Thymus (tissue), 11 donors: ENCODE measurements at regions not wholly inside any gene's neighbourhood (a gene's known extent, or its start where the extent isn't known, plus 50 kb on each side); places are given as distances from the start of the nearest gene placed in this dataset.

Source experiments
- DNase-seq, 9 donors: peaks; one replicate each; pipeline ENCODE4 v3.0.0-alpha.2; 2013; ENCODE audit warnings: low spot score in 9 of 9, low read depth in 6 of 9, missing footprints in 1 of 9
- H3K27ac ChIP-seq, 2 donors: one replicate each; pipeline ENCODE4 v1.5.1; 2013; ENCODE audit warnings: control low read depth in 1 of 2, low read depth in 1 of 2, low read length in 1 of 2, mild to moderate bottlenecking in 1 of 2, moderate library complexity in 1 of 2
- H3K27me3 ChIP-seq, 2 donors: one replicate each; pipeline ENCODE4 v1.5.1; 2013; ENCODE audit warnings: low read length in 1 of 2; ENCODE audit not compliant: control insufficient read depth in 2 of 2, insufficient read depth in 1 of 2
- H3K36me3 ChIP-seq, 2 donors: one replicate each; pipeline ENCODE4 v1.5.1; 2013; ENCODE audit warnings: low read length in 1 of 2, mild to moderate bottlenecking in 1 of 2, moderate library complexity in 1 of 2; ENCODE audit not compliant: control insufficient read depth in 2 of 2, insufficient read depth in 2 of 2
- H3K4me1 ChIP-seq, 2 donors: one replicate each; pipeline ENCODE4 v1.5.1; 2013; ENCODE audit warnings: low read length in 2 of 2; ENCODE audit not compliant: control insufficient read depth in 2 of 2, insufficient read depth in 2 of 2
- H3K4me3 ChIP-seq, 2 donors: one replicate each; pipeline ENCODE4 v1.5.1; 2013; ENCODE audit warnings: low read length in 2 of 2, control low read depth in 1 of 2, mild to moderate bottlenecking in 1 of 2
- H3K9me3 ChIP-seq, 2 donors: one replicate each; pipeline ENCODE4 v1.5.1; 2013; ENCODE audit warnings: low read length in 1 of 2, mild to moderate bottlenecking in 1 of 2; ENCODE audit not compliant: control insufficient read depth in 2 of 2, insufficient read depth in 1 of 2
- WGBS: extraction: QIAGEN DNeasy Blood & Tissue Kit; methylation state at CpG from one replicate; pipeline ENCODE4 v1.1.7; 2013; 5-methylcytosine and 5-hydroxymethylcytosine counted together
- donor health status: healthy.

DNA sequence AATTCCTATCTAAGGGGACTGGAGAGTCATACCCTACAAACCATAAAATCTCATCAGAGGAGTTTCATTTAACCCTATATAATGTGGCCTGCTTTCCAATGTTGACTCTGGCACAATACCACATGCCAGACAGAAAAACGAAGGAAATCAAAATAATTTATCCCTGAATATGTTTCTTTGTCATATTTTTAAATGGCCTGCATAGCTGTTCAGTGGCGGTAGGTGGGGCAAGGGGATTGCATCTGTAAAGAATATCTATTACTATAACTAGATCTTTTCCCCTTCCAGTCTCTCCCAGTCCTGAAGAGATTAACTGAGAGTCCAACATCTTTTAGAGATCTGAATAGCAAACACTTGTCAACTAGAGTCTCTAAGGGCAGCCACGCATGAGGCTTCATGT is 278.1 kb upstream of the CTNNB1 start:
- Histone ChIP-seq H3K27ac (no peak overlapping the region), H3K36me3 (no peaks in the 10 kb centered on the region), H3K27me3 (no peaks in the 10 kb centered on the region), H3K9me3 (peaks cover 0 to 4% of the 10 kb centered on the region in 2 donors), H3K4me1 (no peaks in the 10 kb centered on the region), H3K4me3 (no peak overlapping the region)
- WGBS: 94% methylated on average over 3 of the region's 3 CpGs
- DNase-seq: no peak

DNA sequence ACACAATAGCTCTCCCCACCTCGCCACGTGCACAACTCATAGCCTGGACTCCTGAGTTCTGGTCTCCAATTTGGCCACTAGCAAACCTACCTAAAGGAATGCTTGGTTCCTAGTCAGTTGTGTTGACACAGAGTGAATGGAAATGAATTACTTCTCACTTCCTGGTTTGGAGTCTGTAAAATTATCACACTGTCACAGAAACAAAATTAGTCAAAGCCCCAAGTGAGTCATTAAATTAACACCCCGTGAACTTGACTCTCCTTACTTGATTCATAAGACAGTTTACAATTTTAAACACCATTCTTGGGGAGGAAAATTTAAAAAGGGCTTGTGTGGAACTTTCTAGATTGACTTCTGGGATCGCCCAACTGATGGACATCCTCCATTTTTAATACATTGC is 276.2 kb upstream of the CTNNB1 start:
- Histone ChIP-seq H3K27ac (no peak overlapping the region), H3K27me3 (no peaks in the 10 kb centered on the region), H3K4me1 (no peaks in the 10 kb centered on the region), H3K36me3 (no peaks in the 10 kb centered on the region), H3K9me3 (peaks cover 0 to 4% of the 10 kb centered on the region in 2 donors), H3K4me3 (no peak overlapping the region)
- no peak for DNase-seq
- WGBS: 81% methylated on average over 4 of the region's 4 CpGs

DNA sequence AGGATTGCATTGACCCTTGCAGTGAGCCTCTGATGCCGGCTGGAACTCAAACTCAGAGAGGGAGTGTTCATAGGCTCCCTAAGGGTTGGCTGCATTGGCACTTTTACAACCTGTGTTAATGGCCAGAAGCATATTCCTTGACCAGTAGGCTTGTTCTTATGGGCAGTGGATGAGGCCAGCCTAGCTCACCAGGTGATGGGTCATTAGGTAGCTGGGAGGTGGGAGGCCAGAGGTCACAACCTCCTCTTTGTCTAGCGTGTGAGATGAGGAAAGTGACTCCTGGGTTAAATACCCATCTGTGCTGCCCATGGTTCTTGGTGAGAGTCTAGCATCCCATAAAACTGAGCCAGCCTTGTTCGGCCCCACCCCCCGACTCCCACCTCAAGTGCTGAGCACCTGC is 275.7 kb upstream of the CTNNB1 start:
- Histone ChIP-seq H3K36me3 (no peaks in the 10 kb centered on the region), H3K27me3 (no peaks in the 10 kb centered on the region), H3K4me3 (no peak overlapping the region), H3K27ac (no peak overlapping the region), H3K4me1 (no peaks in the 10 kb centered on the region), H3K9me3 (peaks cover 0 to 4% of the 10 kb centered on the region in 2 donors)
- no peak for DNase-seq
- 96% methylated on average over 4 of the region's 4 CpGs for WGBS

DNA sequence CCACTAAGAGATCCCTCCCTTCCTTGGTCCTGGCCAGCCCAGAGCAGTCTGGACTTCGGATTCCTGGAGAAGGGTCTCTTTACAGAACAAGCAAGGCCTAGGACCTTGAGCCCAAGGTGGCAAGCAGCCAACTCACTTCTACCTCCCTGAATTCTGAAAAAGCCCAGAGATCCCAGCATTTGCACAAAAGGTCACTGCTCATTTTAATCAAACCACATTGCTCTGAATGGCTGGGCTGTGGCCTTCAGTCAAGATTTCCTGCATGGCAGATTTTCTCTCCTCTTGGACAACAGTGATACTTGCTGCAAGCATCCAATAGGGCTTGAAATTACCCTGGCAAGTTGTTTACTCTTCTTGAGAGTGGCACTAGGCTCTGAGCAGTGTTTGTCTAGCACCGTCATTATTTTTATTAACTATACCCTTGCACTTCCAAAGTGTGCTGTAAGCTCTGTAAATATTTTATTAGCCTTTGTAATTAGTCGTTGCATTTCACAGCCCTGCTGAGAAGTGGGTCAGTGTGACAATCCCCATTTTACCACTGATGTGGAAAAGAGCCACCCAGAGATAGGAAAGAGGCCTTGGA is 274.7 kb upstream of the CTNNB1 start:
- no peak for DNase-seq

DNA sequence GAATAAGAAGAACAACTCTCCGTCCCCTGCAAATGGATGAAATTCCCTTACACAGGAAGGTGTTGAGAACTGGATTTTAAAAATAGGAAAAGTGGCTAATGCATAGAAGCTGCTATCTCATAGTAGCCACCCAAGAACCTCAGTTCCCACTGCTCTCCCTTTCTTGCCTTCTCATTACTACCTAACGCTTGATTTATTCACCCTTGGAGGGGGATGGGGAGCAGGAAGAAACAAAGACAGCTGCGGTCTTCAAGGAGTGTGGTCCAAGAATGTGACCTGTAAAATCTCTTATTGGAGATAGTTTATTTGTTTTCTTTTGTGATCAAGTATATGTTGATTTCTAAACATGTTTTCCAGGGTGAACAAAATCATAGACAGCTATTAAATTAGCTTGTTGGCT is 274.1 kb upstream of the CTNNB1 start:
- no peaks in the 10 kb centered on the region for H3K27me3 ChIP-seq
- WGBS: 83% methylated on average over 3 of the region's 3 CpGs
- H3K4me3 ChIP-seq: no peak overlapping the region
- no peak overlapping the region for H3K27ac ChIP-seq
- no peaks in the 10 kb centered on the region for H3K4me1 ChIP-seq
- no peaks in the 10 kb centered on the region for H3K36me3 ChIP-seq
- H3K9me3 ChIP-seq: peaks cover 0 to 4% of the 10 kb centered on the region in 2 donors
- DNase-seq: no peak

More for the DNA sequence above, 274.7 kb upstream of the CTNNB1 start:
- H3K27me3 ChIP-seq: no peaks in the 10 kb centered on the region
- H3K36me3 ChIP-seq: no peaks in the 10 kb centered on the region
- H3K4me3 ChIP-seq: no peak overlapping the region
- no peak overlapping the region for H3K27ac ChIP-seq
- 90% methylated on average over 3 of the region's 3 CpGs for WGBS
- no peaks in the 10 kb centered on the region for H3K4me1 ChIP-seq
- peaks cover 0 to 4% of the 10 kb centered on the region in 2 donors for H3K9me3 ChIP-seq

DNA sequence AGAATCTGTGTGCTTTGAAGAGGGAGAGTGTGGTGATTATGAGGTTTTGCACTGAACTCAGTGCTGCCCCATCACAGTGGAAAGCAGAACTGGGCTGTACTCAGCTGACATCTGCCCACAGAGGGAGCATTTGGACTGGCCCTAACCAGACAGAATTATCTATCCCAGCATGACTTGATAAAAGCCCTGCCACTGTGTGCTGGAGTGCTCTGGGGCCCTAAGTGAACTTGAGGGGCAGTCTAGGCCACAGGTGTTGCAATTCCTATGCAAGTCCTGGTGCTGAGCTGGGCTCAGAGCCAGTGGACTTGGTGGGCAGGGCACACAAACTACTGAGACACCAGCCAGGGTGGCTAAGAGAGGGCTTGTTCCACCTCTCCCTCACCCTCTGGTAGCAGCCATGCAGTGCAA is 269.2 kb upstream of the CTNNB1 start:
- no peaks in the 10 kb centered on the region for H3K27me3 ChIP-seq
- peak in 2 of 9 donors; percentile 4 to 13 for DNase-seq
- no peaks in the 10 kb centered on the region for H3K4me1 ChIP-seq
- H3K27ac ChIP-seq: no peak overlapping the region
- no peak overlapping the region for H3K4me3 ChIP-seq
- no peaks in the 10 kb centered on the region for H3K36me3 ChIP-seq
- H3K9me3 ChIP-seq: no peaks in the 10 kb centered on the region

DNA sequence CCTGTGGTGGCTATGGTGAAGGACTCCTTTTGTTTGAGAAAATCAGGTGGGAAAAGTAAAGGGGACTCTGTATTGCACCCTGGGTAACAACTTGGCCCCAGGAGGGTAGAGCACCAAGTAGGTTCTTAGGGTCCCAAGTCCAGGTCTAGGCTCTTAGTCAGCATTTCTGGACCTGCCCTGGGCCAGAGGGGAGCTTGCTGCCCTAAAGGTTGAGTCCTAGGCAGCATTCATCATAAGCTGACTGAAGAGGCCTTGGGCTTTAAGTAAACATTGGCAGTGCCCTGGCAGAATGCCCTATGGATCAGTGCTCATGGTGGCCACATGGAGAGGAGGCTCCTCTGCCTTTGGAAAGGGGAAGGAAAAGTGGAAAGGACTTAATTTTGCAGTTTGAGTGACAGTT is 268.5 kb upstream of the CTNNB1 start:
- Histone ChIP-seq H3K4me3 (no peak overlapping the region), H3K4me1 (no peaks in the 10 kb centered on the region), H3K27me3 (no peaks in the 10 kb centered on the region), H3K9me3 (no peaks in the 10 kb centered on the region), H3K27ac (no peak overlapping the region), H3K36me3 (no peaks in the 10 kb centered on the region)
- no peak for DNase-seq

DNA sequence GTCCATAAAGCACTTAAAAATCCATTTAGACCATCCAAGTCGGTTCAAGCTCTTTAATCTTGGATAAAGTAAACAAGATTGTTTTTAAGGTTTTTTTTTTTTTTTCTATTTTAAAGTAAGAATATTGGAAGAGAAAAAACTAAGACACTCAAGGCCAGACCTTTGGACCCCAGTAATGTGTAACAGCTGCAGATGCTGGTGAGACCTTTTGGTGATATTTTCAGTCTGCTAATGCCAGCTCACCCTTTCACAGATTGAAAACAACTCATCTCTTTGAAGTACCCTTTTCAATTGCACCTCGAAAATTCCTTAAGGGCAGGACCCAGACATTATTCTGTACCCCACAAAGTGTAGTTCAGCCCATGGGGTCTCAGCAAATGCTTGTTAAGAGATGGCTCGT is 260.7 kb upstream of the CTNNB1 start:
- Histone ChIP-seq H3K4me3 (no peak overlapping the region), H3K27me3 (no peaks in the 10 kb centered on the region), H3K36me3 (no peaks in the 10 kb centered on the region), H3K9me3 (no peaks in the 10 kb centered on the region), H3K4me1 (no peaks in the 10 kb centered on the region), H3K27ac (no peak overlapping the region)
- 92% methylated on average over 3 of the region's 3 CpGs for WGBS
- no peak for DNase-seq

DNA sequence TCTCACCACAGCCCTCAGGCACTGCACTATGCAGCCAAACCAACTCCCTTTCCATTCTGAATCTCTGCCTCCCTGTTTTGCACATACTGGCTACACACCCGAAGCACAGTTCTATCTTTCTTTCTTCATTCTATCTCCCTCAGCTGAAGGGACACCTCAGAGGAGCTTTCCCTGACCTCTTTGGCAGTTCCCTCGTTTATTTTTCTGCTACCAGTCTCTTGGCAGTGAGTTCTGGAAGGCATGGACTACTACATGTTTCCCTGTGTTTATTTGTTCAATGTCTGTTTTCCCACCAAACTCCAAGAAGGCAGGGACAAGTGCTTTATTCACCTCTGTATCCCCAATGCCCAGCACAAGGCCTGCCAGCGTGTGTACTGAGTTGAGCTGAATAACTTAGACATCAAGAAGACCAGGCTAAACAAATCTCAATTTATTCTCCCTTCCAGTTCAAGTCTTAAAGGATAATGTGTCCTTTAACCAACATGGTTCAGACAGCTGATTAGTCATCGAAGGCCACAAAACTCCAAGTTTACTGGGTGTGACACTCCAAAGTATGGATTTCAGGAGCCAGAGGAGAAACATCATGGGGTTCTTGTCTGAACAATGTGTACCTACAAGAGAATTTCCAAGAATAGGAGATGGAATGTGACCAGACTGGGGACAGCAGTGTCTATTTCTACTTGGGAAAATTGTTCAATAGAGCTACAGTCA is 260.1 kb upstream of the CTNNB1 start:
- WGBS: 86% methylated on average over 4 of the region's 4 CpGs
- no peak for DNase-seq
- H3K36me3 ChIP-seq: no peaks in the 10 kb centered on the region
- H3K4me1 ChIP-seq: no peaks in the 10 kb centered on the region
- no peak overlapping the region for H3K27ac ChIP-seq
- no peak overlapping the region for H3K4me3 ChIP-seq
- H3K9me3 ChIP-seq: no peaks in the 10 kb centered on the region
- H3K27me3 ChIP-seq: no peaks in the 10 kb centered on the region
